Right lung (tissue), 2 donors: ENCODE measurements at regions not wholly inside any gene's neighbourhood (a gene's known extent, or its start where the extent isn't known, plus 50 kb on each side); places are given as distances from the start of the nearest gene placed in this dataset.

Experiments
- DNase-seq, 2 donors: peaks; one replicate each; pipeline ENCODE4 v3.0.0-alpha.2; 2013

DNA sequence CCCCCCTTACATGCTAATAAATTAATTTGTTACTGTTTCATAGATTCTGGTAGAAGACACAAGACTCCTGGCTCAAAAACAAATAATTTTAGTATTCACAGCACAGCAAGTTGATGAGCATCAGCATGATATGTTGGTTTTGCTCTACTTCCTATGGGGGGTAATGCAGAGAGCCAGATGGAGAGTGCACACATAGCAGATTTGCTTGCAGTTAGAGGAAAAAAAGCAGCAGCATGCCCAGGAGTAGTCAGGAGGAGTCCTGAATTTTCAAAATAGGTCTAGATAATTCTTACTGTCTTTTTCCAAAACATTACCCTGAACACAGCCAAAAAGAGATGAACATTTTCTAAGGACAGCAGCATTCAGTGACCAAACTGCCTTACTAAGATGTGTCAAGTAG is 261.3 kb downstream of the COX7C start:
- DNase-seq: no peak

DNA sequence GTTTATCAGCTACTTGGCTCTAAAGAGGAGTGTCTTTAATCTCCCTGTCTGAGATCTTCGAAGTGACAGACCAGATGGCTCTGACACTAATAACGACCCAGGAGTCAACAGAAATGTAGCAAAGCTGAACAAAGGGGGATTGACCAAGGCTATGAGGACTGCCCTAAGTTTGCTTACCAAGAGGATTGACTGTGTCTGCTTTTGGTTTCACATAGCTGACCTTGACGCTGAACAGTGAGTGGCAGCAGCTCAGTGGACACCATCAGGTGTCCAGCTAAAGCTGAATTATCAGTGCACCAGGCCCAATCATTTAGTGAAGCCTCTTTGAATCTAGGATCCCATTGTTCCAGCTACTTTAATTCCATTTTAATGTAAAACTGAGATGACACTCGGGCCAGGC is 262.6 kb downstream of the COX7C start:
- no peak for DNase-seq

- DNase-seq: peak; percentile 23 to 61
Measured at GRCh38 chr5:86880785-86881492, 263.2 kb downstream of the COX7C start.

GRCh38 chr5:86881493-86882090 is 263.9 kb downstream of the COX7C start:
- DNase-seq: no peak

- DNase-seq: no peak
Measured at GRCh38 chr5:86884608-86885007, 266.9 kb downstream of the COX7C start.

DNA sequence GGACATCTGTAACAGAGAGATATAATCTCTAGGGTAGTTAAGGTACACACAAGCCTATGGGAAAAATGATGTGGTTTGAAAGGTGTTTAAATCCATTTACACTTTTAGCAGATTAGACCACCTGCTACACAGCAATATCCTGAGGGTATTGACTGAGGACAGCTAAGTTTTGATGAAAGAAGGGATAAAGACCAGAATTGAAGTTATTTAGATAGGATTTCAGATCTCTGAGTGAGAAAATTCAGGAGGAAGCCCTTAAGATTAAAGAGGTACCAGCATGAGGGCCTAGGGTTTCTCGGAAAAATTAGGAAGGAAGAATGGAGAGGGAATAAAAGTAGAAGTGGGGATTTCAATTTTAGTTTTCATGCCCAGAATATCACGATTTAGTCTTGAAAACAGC is 267.3 kb downstream of the COX7C start:
- no peak for DNase-seq

DNA sequence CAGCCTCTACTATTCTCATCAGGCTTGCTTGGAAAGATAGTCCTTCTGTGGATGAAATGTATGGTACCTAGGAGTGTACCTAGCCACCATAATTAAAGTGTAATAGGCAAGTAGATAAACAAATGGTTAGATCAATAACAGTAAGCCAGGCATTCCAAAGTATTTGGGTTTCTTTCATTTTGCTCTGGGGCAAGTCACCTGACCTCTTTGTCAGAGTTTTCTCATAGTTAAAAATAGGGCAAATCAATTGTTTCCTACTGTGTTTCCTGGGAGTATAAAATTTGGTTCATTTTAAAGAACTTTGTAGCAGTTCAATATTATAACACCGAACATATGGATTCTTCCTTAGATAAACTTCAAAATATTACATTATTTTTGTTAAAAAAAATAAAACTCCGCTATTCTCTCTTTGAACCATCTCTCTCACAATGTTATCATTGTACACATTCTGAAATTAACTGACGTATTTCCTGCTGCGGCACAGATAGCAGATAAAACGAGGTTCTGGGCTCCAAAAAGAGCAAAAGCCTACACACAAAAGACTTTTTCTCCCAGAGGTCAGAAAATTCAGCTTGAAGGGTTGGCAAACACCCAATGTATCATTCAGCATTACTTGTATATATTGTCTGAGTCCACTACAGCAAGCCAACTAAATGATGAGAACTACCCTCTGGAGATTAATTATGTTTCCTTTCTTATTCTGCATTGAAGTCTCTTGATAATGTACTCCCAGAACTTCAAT is 267.9 kb downstream of the COX7C start:
- no peak for DNase-seq

GRCh38 chr5:86890375-86890774 is 272.6 kb downstream of the COX7C start:
- no peak for DNase-seq

DNA sequence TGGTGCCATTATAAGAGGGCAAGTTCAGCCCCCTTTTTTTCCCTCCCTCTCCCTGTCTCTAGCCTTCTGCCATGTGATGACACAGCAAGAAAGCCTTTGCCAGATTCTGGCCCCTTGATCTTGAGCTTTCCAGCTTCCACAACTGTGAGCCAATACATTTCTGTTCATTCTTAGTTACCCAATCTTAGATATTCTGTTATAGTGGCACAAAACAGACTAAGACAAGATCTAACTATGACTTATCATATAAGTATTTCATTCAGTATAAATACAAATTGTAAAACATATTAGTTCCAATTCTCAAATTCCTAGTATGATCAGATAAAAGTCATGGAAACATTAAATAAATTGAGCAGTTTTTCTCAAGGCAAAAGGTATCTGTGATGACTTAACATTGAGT is 276.3 kb downstream of the COX7C start:
- DNase-seq: no peak

DNA sequence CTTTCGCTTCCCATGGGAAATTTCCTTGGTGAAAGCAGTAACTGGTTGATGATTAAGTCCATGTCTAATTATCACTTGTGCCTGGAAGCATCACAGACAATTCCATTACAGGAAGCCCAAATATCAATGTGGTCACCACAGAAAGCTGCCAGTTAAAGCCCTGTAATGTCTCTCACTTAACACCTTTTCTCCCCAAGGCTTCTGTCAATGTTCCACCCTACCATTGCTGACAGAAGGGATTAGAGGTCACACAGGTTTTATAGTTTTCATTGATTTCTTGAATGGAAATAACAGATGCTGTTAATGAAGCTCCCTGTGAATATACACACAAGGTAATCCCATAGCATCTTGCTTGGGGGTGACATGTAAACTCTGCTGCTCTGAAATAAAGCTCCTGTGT is 279.2 kb downstream of the COX7C start:
- DNase-seq: no peak

- DNase-seq: peak; percentile 19 to 47
Measured at GRCh38 chr5:86909418-86910295, 291.9 kb downstream of the COX7C start.

DNA sequence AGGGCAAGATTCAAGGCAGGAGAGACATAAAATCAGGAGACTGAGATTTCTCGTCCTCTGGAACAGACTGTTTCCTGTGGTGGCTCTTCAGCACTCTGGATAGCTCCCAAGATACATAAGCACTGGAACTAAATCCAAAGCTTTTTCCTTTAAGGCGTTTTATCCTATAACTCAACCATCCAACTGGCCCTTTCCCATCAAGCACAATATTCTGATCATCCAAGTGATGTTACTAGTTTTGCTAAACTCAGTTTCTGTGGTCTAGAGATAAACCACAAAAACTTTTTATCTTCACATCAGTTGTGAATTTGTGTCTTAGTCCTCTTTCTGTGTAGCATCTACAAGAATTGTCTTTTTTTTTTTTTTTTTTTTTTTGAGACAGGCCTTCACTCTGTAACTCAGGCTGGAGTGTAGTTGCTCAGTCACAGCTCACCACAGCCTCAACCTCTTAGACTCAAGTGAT is 299.4 kb downstream of the COX7C start:
- peak; percentile 21 to 24 for DNase-seq

GRCh38 chr5:86918246-86918645 is 300.5 kb downstream of the COX7C start:
- DNase-seq: no peak

DNA sequence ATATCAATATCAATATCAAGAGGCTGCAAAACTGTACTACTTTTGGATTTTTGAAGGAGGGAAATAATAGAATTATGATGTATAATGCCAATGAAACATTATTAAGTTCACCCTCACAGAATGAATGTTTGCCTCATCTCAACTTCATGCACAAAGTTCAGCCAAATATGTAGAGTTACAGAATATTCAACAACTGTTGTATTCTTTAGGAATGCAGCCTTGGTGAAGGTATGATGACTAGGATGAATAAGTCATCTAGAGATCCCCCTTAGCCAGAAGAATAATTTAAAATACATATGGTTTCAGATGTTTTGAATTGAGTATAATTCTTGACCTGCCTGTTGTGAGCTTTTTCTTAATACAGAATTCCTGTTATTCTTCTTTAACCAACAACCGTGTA is 308.3 kb downstream of the COX7C start:
- no peak for DNase-seq

GRCh38 chr5:86929123-86929766 is 311.5 kb downstream of the COX7C start:
- DNase-seq: no peak

GRCh38 chr5:86951761-86952160 is 315.9 kb upstream of the RASA1 start:
- DNase-seq: no peak

- no peak for DNase-seq
Measured at GRCh38 chr5:86964889-86965288, 302.8 kb upstream of the RASA1 start.

GRCh38 chr5:86968301-86968753 is 299.4 kb upstream of the RASA1 start:
- DNase-seq: peak; percentile 41 to 53

- DNase-seq: no peak
Measured at GRCh38 chr5:86970361-86970760, 297.3 kb upstream of the RASA1 start.

GRCh38 chr5:86971034-86971571 is 296.6 kb upstream of the RASA1 start:
- peak; percentile 15 to 31 for DNase-seq

DNA sequence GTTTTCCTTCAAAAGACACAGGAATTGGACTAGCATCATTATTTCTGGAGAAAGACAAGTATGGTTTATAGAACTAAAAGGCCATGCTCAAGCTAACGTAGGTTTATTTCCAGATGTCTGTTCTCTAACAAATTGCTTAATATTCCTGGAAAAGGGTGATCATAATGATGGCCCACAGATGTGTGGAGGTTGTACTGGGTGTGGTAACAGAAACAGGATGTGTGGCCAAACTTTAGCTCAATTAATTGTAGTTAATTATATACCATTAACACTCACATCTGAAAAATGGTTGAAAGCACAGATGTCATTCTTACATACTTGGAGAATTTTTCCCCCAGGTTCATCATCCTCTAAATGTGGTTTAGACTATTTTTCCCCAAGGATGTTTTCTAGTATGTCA is 292.7 kb upstream of the RASA1 start:
- no peak for DNase-seq
